SK-N-SH treated with all-trans-retinoic acid at 6 μM for 48 hours (cell line): ENCODE measurements at regions not wholly inside any gene's neighbourhood (a gene's known extent, or its start where the extent isn't known, plus 50 kb on each side); places are given as distances from the start of the nearest gene placed in this dataset.

Experiments used
- ARNTL ChIP-seq: fragments of 450-650 bp; formaldehyde crosslinking; IDR thresholded peaks from 2 replicates; pipeline ENCODE4 v1.5.0; 2020; ENCODE audit warnings: low read depth, mild to moderate bottlenecking, moderate library complexity, borderline replicate concordance
- GLIS3 ChIP-seq: fragments of 250-450 bp; sonication (Bioruptor Pico); IDR thresholded peaks from 2 replicates; pipeline ENCODE4 v1.5.0; 2020; ENCODE audit warnings: mild to moderate bottlenecking, moderate library complexity
- OSR1 ChIP-seq: fragments of 250-450 bp; sonication (Bioruptor Pico); IDR thresholded peaks from 2 replicates; pipeline ENCODE4 v1.8.0; 2022; ENCODE audit warnings: moderate library complexity, mild to moderate bottlenecking, inconsistent platforms
- PATZ1 ChIP-seq: fragments of 250-450 bp; sonication (Bioruptor Pico); IDR thresholded peaks from 2 replicates; pipeline ENCODE4 v1.8.0; 2020; ENCODE audit warnings: mild to moderate bottlenecking, moderate library complexity, borderline replicate concordance
- SNAI2 ChIP-seq: fragments of 250-450 bp; sonication (Bioruptor Pico); IDR thresholded peaks from 2 replicates; pipeline ENCODE4 v1.5.0; 2020; ENCODE audit warnings: mild to moderate bottlenecking, moderate library complexity
- ZC3H10 ChIP-seq: fragments of 250-450 bp; sonication (Bioruptor Pico); IDR thresholded peaks from 2 replicates; pipeline ENCODE4 v1.5.1; 2021; ENCODE audit warnings: mild to moderate bottlenecking, moderate library complexity
- ZFP30 ChIP-seq: fragments of 450-650 bp; formaldehyde crosslinking; IDR thresholded peaks from 2 replicates; pipeline ENCODE4 v1.5.0; 2022; ENCODE audit warnings: mild to moderate bottlenecking, moderate library complexity

GRCh38 chr6:85168146-85168545 is 281.7 kb upstream of the NT5E start:
- TF ChIP-seq OSR1 (CRISPR knock-in tag) (no peak), ZC3H10 (CRISPR knock-in tag) (no peak), ARNTL (CRISPR knock-in tag) (no peak), GLIS3 (CRISPR knock-in tag) (no peak), ZFP30 (CRISPR knock-in tag) (no peak), SNAI2 (no peak), PATZ1 (CRISPR knock-in tag) (no peak)
